H9 (cell line): ENCODE measurements at regions not wholly inside any gene's neighbourhood (a gene's known extent, or its start where the extent isn't known, plus 50 kb on each side); places are given as distances from the start of the nearest gene placed in this dataset.

Experiments
- DNase-seq: peaks from one replicate; pipeline ENCODE4 v3.0.0-alpha.2; 2017
- H2AFZ ChIP-seq: one replicate; pipeline ENCODE4 v1.6.1; 2013; ENCODE audit warnings: mild to moderate bottlenecking, low read length, control low read depth, moderate library complexity
- H2AK5ac ChIP-seq: 2 replicates; pipeline ENCODE4 v1.6.1; 2013; ENCODE audit warnings: low read length, control low read depth, mixed read lengths; ENCODE audit not compliant: insufficient read length
- H2BK120ac ChIP-seq: one replicate; pipeline ENCODE4 v1.6.1; 2013; ENCODE audit warnings: low read depth, mild to moderate bottlenecking, low read length, control low read depth, inconsistent platforms; ENCODE audit not compliant: poor library complexity, severe bottlenecking
- H2BK12ac ChIP-seq: 2 replicates; pipeline ENCODE4 v1.6.1; 2013; ENCODE audit warnings: low read length, control low read depth, mixed read lengths, low read depth; ENCODE audit not compliant: insufficient read length
- H2BK15ac ChIP-seq: 2 replicates; pipeline ENCODE4 v1.6.1; 2013; ENCODE audit warnings: low read depth, low read length, control low read depth
- H2BK20ac ChIP-seq: one replicate; pipeline ENCODE4 v1.6.1; 2013; ENCODE audit warnings: low read depth, mild to moderate bottlenecking, low read length, control low read depth, inconsistent platforms; ENCODE audit not compliant: poor library complexity, severe bottlenecking
- H2BK5ac ChIP-seq: 2 replicates; pipeline ENCODE4 v1.6.1; 2013; ENCODE audit warnings: low read length, control low read depth, mixed read lengths; ENCODE audit not compliant: insufficient read length
- H3K14ac ChIP-seq: 2 replicates; pipeline ENCODE4 v1.6.1; 2013; ENCODE audit warnings: low read length, control low read depth; ENCODE audit not compliant: insufficient read depth
- H3K18ac ChIP-seq: 2 replicates; pipeline ENCODE4 v1.6.1; 2013; ENCODE audit warnings: low read depth, mild to moderate bottlenecking, mixed read lengths, low read length, control low read depth; ENCODE audit not compliant: insufficient read length
- H3K23ac ChIP-seq: 2 replicates; pipeline ENCODE4 v1.6.1; 2013; ENCODE audit warnings: low read length, control low read depth, mixed read lengths, low read depth; ENCODE audit not compliant: insufficient read length
- H3K23me2 ChIP-seq: 2 replicates; pipeline ENCODE4 v1.6.1; 2013; ENCODE audit warnings: low read depth, mild to moderate bottlenecking, mixed read lengths, low read length, control low read depth; ENCODE audit not compliant: insufficient read length, poor library complexity, severe bottlenecking
- H3K27ac ChIP-seq: 2 replicates; pipeline ENCODE4 v1.5.1; 2013; ENCODE audit warnings: low read length, control low read depth, mixed read lengths, low read depth; ENCODE audit not compliant: insufficient read length
- H3K27me3 ChIP-seq: 2 replicates; pipeline ENCODE4 v1.6.1; 2013; ENCODE audit warnings: low read length, control low read depth, inconsistent platforms; ENCODE audit not compliant: insufficient read depth
- H3K4ac ChIP-seq: 2 replicates; pipeline ENCODE4 v1.6.1; 2013; ENCODE audit warnings: low read depth, mild to moderate bottlenecking, control low read depth, inconsistent platforms, low read length, moderate library complexity
- H3K4me1 ChIP-seq: 2 replicates; pipeline ENCODE4 v1.6.1; 2013; ENCODE audit warnings: low read length, control low read depth, inconsistent platforms; ENCODE audit not compliant: insufficient read depth
- H3K4me2 ChIP-seq: 2 replicates; pipeline ENCODE4 v1.6.1; 2013; ENCODE audit warnings: low read length, control low read depth, mixed read lengths; ENCODE audit not compliant: insufficient read length, insufficient read depth
- H3K56ac ChIP-seq: 2 replicates; pipeline ENCODE4 v1.6.1; 2013; ENCODE audit warnings: low read depth, mild to moderate bottlenecking, mixed read lengths, low read length, control low read depth; ENCODE audit not compliant: insufficient read length
- H3K79me1 ChIP-seq: 2 replicates; pipeline ENCODE4 v1.6.1; 2013; ENCODE audit warnings: low read depth, mild to moderate bottlenecking, moderate library complexity, low read length, control low read depth, inconsistent platforms; ENCODE audit not compliant: insufficient read depth, poor library complexity, severe bottlenecking
- H3K79me2 ChIP-seq: 2 replicates; pipeline ENCODE4 v1.6.1; 2013; ENCODE audit warnings: low read length, control low read depth, inconsistent platforms; ENCODE audit not compliant: insufficient read depth
- H3K9ac ChIP-seq: 2 replicates; pipeline ENCODE4 v1.6.1; 2013; ENCODE audit warnings: low read length, control low read depth, mixed read lengths; ENCODE audit not compliant: insufficient read length; ENCODE audit errors: extremely low read depth
- H3K9me3 ChIP-seq: one replicate; pipeline ENCODE4 v1.6.1; 2013; ENCODE audit warnings: low read depth, low read length, inconsistent platforms; ENCODE audit not compliant: control insufficient read depth
- H3T11ph ChIP-seq: one replicate; pipeline ENCODE4 v1.6.1; 2013; ENCODE audit warnings: mild to moderate bottlenecking, low read length, control low read depth, inconsistent platforms
- H4K20me1 ChIP-seq: one replicate; pipeline ENCODE4 v1.6.1; 2013; ENCODE audit not compliant: control insufficient read depth, insufficient read length, insufficient read depth
- H4K5ac ChIP-seq: 2 replicates; pipeline ENCODE4 v1.6.1; 2013; ENCODE audit warnings: low read depth, mild to moderate bottlenecking, mixed read lengths, low read length, control low read depth; ENCODE audit not compliant: insufficient read length
- H4K8ac ChIP-seq: replicated peaks from 2 replicates; pipeline ENCODE4 v1.6.1; 2013; ENCODE audit warnings: low read length, control low read depth, mixed read lengths, low read depth; ENCODE audit not compliant: insufficient read length
- H4K91ac ChIP-seq: 2 replicates; pipeline ENCODE4 v1.6.1; 2013; ENCODE audit warnings: low read depth, mild to moderate bottlenecking, moderate library complexity, mixed read lengths, low read length, control low read depth; ENCODE audit not compliant: insufficient read length
- H3K27ac Mint-ChIP-seq, 3 experiments: 2 replicates in 2 of 3; 3 replicates in 1 of 3; pipeline ENCODE4 v1.8.0; 2020 to 2021; ENCODE audit warnings: mixed read lengths in 3 of 3, mild to moderate bottlenecking in 1 of 3, moderate library complexity in 1 of 3
- H3K27me3 Mint-ChIP-seq: 2 replicates; pipeline ENCODE4 v1.8.0; 2021; ENCODE audit warnings: low read depth, mild to moderate bottlenecking, moderate library complexity, mixed read lengths
- H3K36me3 Mint-ChIP-seq, 3 experiments: 2 replicates in 2 of 3; 3 replicates in 1 of 3; pipeline ENCODE4 v1.8.0; 2020 to 2021; ENCODE audit warnings: low read depth in 3 of 3, mixed read lengths in 3 of 3; ENCODE audit not compliant: insufficient read depth in 1 of 3
- H3K4me1 Mint-ChIP-seq, 2 experiments: 2 replicates each; pipeline ENCODE4 v1.8.0; 2020; ENCODE audit warnings: mixed read lengths in 2 of 2
- H3K4me3 Mint-ChIP-seq, 2 experiments: 2 replicates in 1 of 2; 3 replicates in 1 of 2; pipeline ENCODE4 v1.8.0; 2020 to 2021; ENCODE audit warnings: mild to moderate bottlenecking in 2 of 2, mixed read lengths in 2 of 2, moderate library complexity in 1 of 2
- H3K9me3 Mint-ChIP-seq, 2 experiments: 2 replicates in 1 of 2; 3 replicates in 1 of 2; pipeline ENCODE4 v1.8.0; 2020; ENCODE audit warnings: mild to moderate bottlenecking in 2 of 2, mixed read lengths in 2 of 2, moderate library complexity in 1 of 2
- CTCF ChIP-seq: fragments of 200-600 bp; sonication (generic); conservative IDR thresholded peaks from 3 replicates; pipeline ENCODE4 v1.8.0; 2021; ENCODE audit warnings: antibody characterized with exemption, mild to moderate bottlenecking
- WGBS: extraction: QIAGEN DNeasy Blood & Tissue Kit; methylation state at CpG from one replicate; pipeline ENCODE4 v1.1.7; 2013; ENCODE audit warnings: missing lambda C conversion rate, low lambda C conversion rate, mixed read lengths; ENCODE audit not compliant: insufficient read length; ENCODE audit errors: extremely low coverage; 5-methylcytosine and 5-hydroxymethylcytosine counted together

GRCh38 chr10:23870651-23871610 is 338.0 kb upstream of the KIAA1217 start:
- no peak overlapping the region; a peak in 3 of 7 replicates for H3K27ac Mint-ChIP-seq
- no CpG with 5 or more reads among the region's 2 CpGs for WGBS
- H2BK20ac ChIP-seq, result no peak overlapping the region
- H3K4ac ChIP-seq, result no peak overlapping the region
- H2BK12ac ChIP-seq, result no peak overlapping the region
- no peak overlapping the region for H3K9ac ChIP-seq
- no peaks in the 10 kb centered on the region for H3K79me1 ChIP-seq
- peaks cover 18 to 23% of the 10 kb centered on the region in 2 experiments for H3K4me1 Mint-ChIP-seq
- no peaks in the 10 kb centered on the region for H3K79me2 ChIP-seq
- H3K27me3 ChIP-seq, result no peaks in the 10 kb centered on the region
- no peak overlapping the region for H3K14ac ChIP-seq
- no peak overlapping the region for H4K5ac ChIP-seq
- DNase-seq, result no peak
- no peaks in the 10 kb centered on the region for H4K20me1 ChIP-seq
- H2AFZ ChIP-seq, result no peak overlapping the region
- TF ChIP-seq CTCF, result no peak
- H4K8ac ChIP-seq, result no peak overlapping the region
- H4K91ac ChIP-seq, result no peak overlapping the region
- H3K56ac ChIP-seq, result no peak overlapping the region
- no peak overlapping the region for H3K4me2 ChIP-seq
- no peak overlapping the region for H2BK120ac ChIP-seq
- H3K9me3 ChIP-seq, result no peaks in the 10 kb centered on the region
- no peak overlapping the region for H2BK15ac ChIP-seq
- H3K23ac ChIP-seq, result no peak overlapping the region
- no peaks in the 10 kb centered on the region for H3K23me2 ChIP-seq
- H3K27me3 Mint-ChIP-seq, result peaks cover 1% of the 10 kb centered on the region; the same call in 1 of the 2 replicates
- H3T11ph ChIP-seq, result no peak overlapping the region
- H3K4me1 ChIP-seq, result peaks cover 9% of the 10 kb centered on the region; the same call in 1 of the 2 replicates
- H3K36me3 Mint-ChIP-seq, result no peaks in the 10 kb centered on the region
- H3K4me3 Mint-ChIP-seq, result no peak overlapping the region
- H3K9me3 Mint-ChIP-seq, result no peaks in the 10 kb centered on the region
- H2AK5ac ChIP-seq, result no peak overlapping the region
- no peak overlapping the region for H2BK5ac ChIP-seq
- H3K18ac ChIP-seq, result no peak overlapping the region
- no peak overlapping the region for H3K27ac ChIP-seq
